CD8-positive, alpha-beta memory T cell (primary cell): ENCODE measurements at regions not wholly inside any gene's neighbourhood (a gene's known extent, or its start where the extent isn't known, plus 50 kb on each side); places are given as distances from the start of the nearest gene placed in this dataset.

Experiments
- CTCF ChIA-PET: fragments of 350-600 bp; sonication (Branson Sonifier 250); formaldehyde crosslinking; loops from one replicate; lab custom pipeline; 2021; ENCODE audit warnings: antibody characterized with exemption; lab: Charles Lee
- POLR2A ChIA-PET: fragments of 350-600 bp; sonication (Branson Sonifier 250); formaldehyde crosslinking; loops from one replicate; lab custom pipeline; 2021; ENCODE audit warnings: antibody characterized with exemption; lab: Charles Lee
- DNase-seq, 5 donors: peaks; one replicate each; pipeline versions ENCODE4 v3.0.0 to v3.0.0-alpha.2; 2020 to 2022; ENCODE audit warnings: mixed read lengths in 1 of 5
- H3K27ac ChIP-seq: one replicate; pipeline ENCODE4 v1.7.0; 2013; ENCODE audit warnings: low read depth, mild to moderate bottlenecking, low read length, moderate library complexity
- H3K27me3 ChIP-seq: 2 replicates; pipeline ENCODE4 v1.7.0; 2013; ENCODE audit warnings: low read length, mild to moderate bottlenecking; ENCODE audit not compliant: insufficient read depth, poor library complexity, severe bottlenecking
- H3K36me3 ChIP-seq: 2 replicates; pipeline ENCODE4 v1.7.0; 2013; ENCODE audit warnings: mild to moderate bottlenecking, low read length, moderate library complexity; ENCODE audit not compliant: insufficient read depth
- H3K4me1 ChIP-seq: 2 replicates; pipeline ENCODE4 v1.7.0; 2013; ENCODE audit warnings: mild to moderate bottlenecking, low read length, moderate library complexity; ENCODE audit not compliant: insufficient read depth
- H3K4me3 ChIP-seq: 2 replicates; pipeline ENCODE4 v1.7.0; 2013; ENCODE audit warnings: mild to moderate bottlenecking, low read length
- H3K9me3 ChIP-seq: 2 replicates; pipeline ENCODE4 v1.7.0; 2013; ENCODE audit warnings: mild to moderate bottlenecking, low read length
- H3K27ac Mint-ChIP-seq, 8 donors: one replicate each; pipeline ENCODE4 v1.8.0; 2020 to 2021; ENCODE audit warnings: mixed read lengths in 8 of 8, mild to moderate bottlenecking in 6 of 8, inconsistent platforms in 3 of 8, moderate library complexity in 3 of 8
- H3K27me3 Mint-ChIP-seq, 2 donors: one replicate each; pipeline ENCODE4 v1.8.0; 2020 to 2021; ENCODE audit warnings: mixed read lengths in 2 of 2, mild to moderate bottlenecking in 1 of 2, moderate library complexity in 1 of 2
- H3K36me3 Mint-ChIP-seq, 3 donors: one replicate each; pipeline ENCODE4 v1.8.0; 2020 to 2021; ENCODE audit warnings: mixed read lengths in 3 of 3, inconsistent platforms in 1 of 3, mild to moderate bottlenecking in 1 of 3
- H3K4me1 Mint-ChIP-seq, 3 donors: one replicate each; pipeline ENCODE4 v1.8.0; 2020 to 2021; ENCODE audit warnings: mixed read lengths in 3 of 3, inconsistent platforms in 1 of 3, mild to moderate bottlenecking in 1 of 3
- H3K4me3 Mint-ChIP-seq, 7 donors: one replicate each; pipeline ENCODE4 v1.8.0; 2020 to 2021; ENCODE audit warnings: mixed read lengths in 7 of 7, mild to moderate bottlenecking in 6 of 7, moderate library complexity in 4 of 7, inconsistent platforms in 2 of 7
- H3K9me3 Mint-ChIP-seq, 5 donors: one replicate each; pipeline ENCODE4 v1.8.0; 2020 to 2022; ENCODE audit warnings: mixed read lengths in 5 of 5, mild to moderate bottlenecking in 3 of 5, moderate library complexity in 2 of 5, inconsistent platforms in 1 of 5

DNA sequence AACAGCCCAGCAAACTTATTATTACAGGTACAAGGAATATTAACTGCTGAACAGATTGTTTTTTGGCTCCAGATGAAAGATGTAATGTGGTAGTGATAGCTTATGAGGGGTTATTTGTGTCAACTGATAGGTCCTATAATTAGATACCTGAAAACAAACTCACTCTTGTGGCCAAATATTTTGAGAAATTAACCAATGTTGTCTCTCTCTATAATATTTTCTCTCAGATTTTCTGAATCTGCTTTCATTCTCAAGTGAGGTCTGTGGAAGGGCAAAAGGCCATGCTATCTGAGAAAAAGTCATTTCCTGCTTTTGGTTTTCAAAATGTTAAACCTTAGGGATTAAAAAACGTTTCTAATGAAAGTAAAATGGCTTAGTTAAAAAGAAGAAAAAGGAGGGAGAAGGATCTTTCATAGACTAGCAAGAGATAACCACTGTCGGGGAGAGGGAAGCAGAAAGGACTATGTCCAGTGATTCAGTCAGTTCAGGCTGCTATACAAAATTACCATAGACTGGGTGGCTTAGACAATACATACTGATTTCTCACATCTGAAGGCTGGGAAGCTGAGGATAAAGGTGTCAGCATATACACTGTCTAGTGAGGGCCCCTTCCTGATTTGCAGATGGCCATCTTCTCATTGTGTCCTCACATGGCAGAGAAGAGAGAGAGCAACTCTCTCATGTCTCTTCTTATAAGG lies 277.5 kb upstream of the P2RY1 start:
- POLR2A ChIA-PET: no interaction called here
- CTCF ChIA-PET: no interaction called here
- no peaks in the 10 kb centered on the region for H3K4me1 Mint-ChIP-seq

DNA sequence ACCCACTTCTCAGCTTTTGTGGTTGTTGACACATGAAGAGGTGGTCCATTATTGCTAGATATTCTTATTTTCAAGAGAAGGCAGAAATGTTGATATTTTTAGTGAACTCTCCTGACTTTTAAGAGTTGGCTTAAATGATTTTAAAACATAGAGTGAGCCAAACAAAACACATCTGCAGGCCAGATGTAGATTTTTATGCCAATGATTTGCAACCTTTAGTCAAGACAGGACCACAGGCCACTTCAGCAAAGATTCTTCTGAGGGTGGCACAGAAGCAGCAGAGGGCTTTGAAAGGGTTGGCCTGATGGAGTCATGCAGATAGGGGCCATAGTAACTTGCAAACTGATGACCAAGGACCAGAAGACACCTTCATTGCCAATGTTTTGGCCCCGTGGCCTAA lies 276.5 kb upstream of the P2RY1 start:
- Histone ChIP-seq H3K9me3 (no peaks in the 10 kb centered on the region), H3K27ac (no peak overlapping the region), H3K4me3 (no peak overlapping the region), H3K27me3 (no peaks in the 10 kb centered on the region), H3K36me3 (no peaks in the 10 kb centered on the region), H3K4me1 (no peaks in the 10 kb centered on the region)
- POLR2A ChIA-PET: no interaction called here
- no peak for DNase-seq
- Mint-ChIP-seq H3K36me3 (no peaks in the 10 kb centered on the region), H3K9me3 (no peaks in the 10 kb centered on the region), H3K4me3 (no peak overlapping the region), H3K27ac (no peak overlapping the region), H3K27me3 (peaks cover 1 to 12% of the 10 kb centered on the region in 2 donors), H3K4me1 (no peaks in the 10 kb centered on the region)
- CTCF ChIA-PET: no interaction called here

More for the DNA sequence above, 277.5 kb upstream of the P2RY1 start:
- no peak overlapping the region for H3K27ac ChIP-seq
- H3K27me3 ChIP-seq: no peaks in the 10 kb centered on the region
- no peaks in the 10 kb centered on the region for H3K36me3 ChIP-seq
- DNase-seq: no peak
- H3K4me3 ChIP-seq: no peak overlapping the region
- H3K27me3 Mint-ChIP-seq: peaks cover 1 to 12% of the 10 kb centered on the region in 2 donors
- H3K27ac Mint-ChIP-seq: no peak overlapping the region
- no peaks in the 10 kb centered on the region for H3K4me1 ChIP-seq
- no peaks in the 10 kb centered on the region for H3K9me3 ChIP-seq
- no peak overlapping the region for H3K4me3 Mint-ChIP-seq
- H3K9me3 Mint-ChIP-seq: no peaks in the 10 kb centered on the region
- H3K36me3 Mint-ChIP-seq: no peaks in the 10 kb centered on the region

DNA sequence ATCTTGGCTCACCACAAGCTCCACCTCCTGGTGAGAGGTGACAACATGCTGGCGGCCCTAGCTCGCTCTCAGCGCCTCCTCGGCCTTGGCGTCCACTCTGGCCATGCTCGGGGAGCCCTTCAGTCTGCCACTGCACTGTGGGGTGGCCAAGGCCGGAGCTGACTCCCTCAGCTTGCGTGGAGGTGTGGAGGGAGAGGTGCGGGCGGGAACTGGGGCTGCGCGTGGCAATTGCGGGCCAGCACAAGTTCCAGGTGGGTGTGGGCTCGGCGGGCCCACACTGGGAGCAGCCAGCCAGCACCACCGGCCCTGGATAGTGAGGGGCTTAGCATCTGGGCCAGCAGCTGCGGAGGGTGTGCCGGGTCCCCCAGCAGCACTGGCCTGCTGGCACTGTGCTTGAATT lies 275.7 kb upstream of the P2RY1 start:
- no peaks in the 10 kb centered on the region for H3K4me1 Mint-ChIP-seq
- POLR2A ChIA-PET: no interaction called here
- H3K27me3 Mint-ChIP-seq: peaks cover 1 to 8% of the 10 kb centered on the region in 2 donors
- H3K9me3 Mint-ChIP-seq: no peaks in the 10 kb centered on the region
- no peaks in the 10 kb centered on the region for H3K36me3 ChIP-seq
- CTCF ChIA-PET: no interaction called here
- H3K27ac ChIP-seq: no peak overlapping the region
- no peak overlapping the region for H3K4me3 ChIP-seq
- H3K9me3 ChIP-seq: no peaks in the 10 kb centered on the region
- H3K27me3 ChIP-seq: no peaks in the 10 kb centered on the region
- H3K4me1 ChIP-seq: no peaks in the 10 kb centered on the region
- H3K36me3 Mint-ChIP-seq: no peaks in the 10 kb centered on the region
- H3K27ac Mint-ChIP-seq: no peak overlapping the region
- no peak for DNase-seq
- no peak overlapping the region for H3K4me3 Mint-ChIP-seq

DNA sequence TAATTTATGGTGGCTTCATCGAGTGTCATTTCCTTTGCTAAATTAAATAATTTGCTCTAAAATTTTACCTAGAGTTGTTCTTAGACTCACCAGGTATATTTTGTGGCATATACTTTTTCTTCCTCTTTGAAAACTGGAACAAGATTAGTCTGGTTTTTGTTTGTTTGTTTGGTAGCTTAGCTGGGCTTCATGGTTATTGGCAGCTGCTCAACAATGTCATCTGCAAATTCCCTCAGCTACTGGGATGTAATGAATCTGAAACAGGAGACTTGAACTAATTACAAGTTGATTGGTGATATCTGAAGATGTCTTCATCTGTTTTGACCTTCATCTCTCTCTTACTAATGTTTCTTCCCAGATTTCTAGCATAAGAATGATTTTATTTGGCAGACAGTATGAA lies 270.5 kb upstream of the P2RY1 start:
- Mint-ChIP-seq H3K4me1 (no peaks in the 10 kb centered on the region), H3K36me3 (no peaks in the 10 kb centered on the region), H3K9me3 (no peaks in the 10 kb centered on the region), H3K27me3 (peaks cover 7 to 8% of the 10 kb centered on the region in 2 donors), H3K27ac (no peak overlapping the region), H3K4me3 (no peak overlapping the region)
- H3K4me3 ChIP-seq: no peak overlapping the region
- no peak for DNase-seq
- no peak overlapping the region for H3K27ac ChIP-seq
- CTCF ChIA-PET: no interaction called here
- H3K36me3 ChIP-seq: no peaks in the 10 kb centered on the region
- H3K4me1 ChIP-seq: no peaks in the 10 kb centered on the region
- no peaks in the 10 kb centered on the region for H3K27me3 ChIP-seq
- POLR2A ChIA-PET: no interaction called here
- H3K9me3 ChIP-seq: no peaks in the 10 kb centered on the region

DNA sequence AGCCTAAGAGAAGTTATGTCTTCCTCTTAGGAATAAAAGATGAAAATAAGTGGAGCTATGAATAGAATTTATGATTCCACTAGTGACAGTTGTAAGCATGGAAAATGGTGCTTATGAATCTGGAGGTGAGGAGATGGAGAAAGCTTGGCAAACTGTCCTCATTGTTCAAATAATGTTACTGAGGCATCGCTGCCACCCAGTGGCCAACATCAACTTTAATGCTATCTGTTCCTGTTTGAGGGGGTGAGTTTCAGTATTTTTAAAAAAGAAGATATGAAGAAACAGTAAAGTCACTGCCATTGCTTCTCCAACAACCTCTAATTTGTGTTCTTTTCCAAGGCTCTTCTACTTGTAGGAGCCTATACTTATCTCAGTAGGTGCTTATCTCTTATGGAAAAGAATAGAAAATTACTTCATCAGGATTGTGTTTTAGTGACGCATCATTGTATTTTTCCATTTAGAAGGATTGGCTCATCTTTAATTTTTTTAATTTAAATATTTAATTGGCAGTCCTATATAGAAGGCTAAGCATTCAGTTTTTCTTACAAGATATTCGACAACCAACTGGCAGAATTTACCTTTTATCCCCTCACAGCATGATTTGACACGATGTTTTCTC lies 260.4 kb upstream of the P2RY1 start:
- no peak overlapping the region for H3K27ac Mint-ChIP-seq
- H3K4me1 Mint-ChIP-seq: no peaks in the 10 kb centered on the region
- H3K4me3 Mint-ChIP-seq: no peak overlapping the region
- no peaks in the 10 kb centered on the region for H3K9me3 Mint-ChIP-seq
- H3K36me3 ChIP-seq: no peaks in the 10 kb centered on the region
- no peak overlapping the region for H3K27ac ChIP-seq
- no peaks in the 10 kb centered on the region for H3K36me3 Mint-ChIP-seq
- CTCF ChIA-PET: no interaction called here
- H3K4me3 ChIP-seq: no peak overlapping the region
- H3K27me3 ChIP-seq: no peaks in the 10 kb centered on the region
- H3K4me1 ChIP-seq: no peaks in the 10 kb centered on the region
- DNase-seq: no peak
- peaks cover 6 to 33% of the 10 kb centered on the region in 2 donors for H3K27me3 Mint-ChIP-seq
- POLR2A ChIA-PET: no interaction called here
- H3K9me3 ChIP-seq: no peaks in the 10 kb centered on the region

DNA sequence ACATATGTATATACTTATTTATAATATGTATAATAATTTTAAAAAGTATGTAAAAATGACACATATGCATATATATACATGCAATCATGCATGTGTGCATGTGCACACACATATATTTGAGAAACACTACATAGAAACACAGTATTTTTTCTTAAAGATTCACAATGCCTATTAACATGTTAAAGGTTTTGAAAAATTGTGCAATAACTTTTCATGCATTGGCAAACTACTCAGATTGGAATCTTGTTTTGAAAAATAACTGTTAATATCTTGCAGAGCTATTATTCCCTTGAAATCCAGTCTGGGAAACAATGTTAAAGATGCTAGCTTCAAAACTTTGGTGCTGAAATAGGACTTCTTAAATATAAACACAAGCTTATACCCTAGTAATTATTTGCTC lies 256.2 kb upstream of the P2RY1 start:
- no peaks in the 10 kb centered on the region for H3K27me3 ChIP-seq
- no peaks in the 10 kb centered on the region for H3K9me3 ChIP-seq
- Mint-ChIP-seq H3K4me3 (no peak overlapping the region), H3K27me3 (peaks cover 4 to 43% of the 10 kb centered on the region in 2 donors), H3K36me3 (no peaks in the 10 kb centered on the region), H3K4me1 (no peaks in the 10 kb centered on the region), H3K27ac (no peak overlapping the region), H3K9me3 (no peaks in the 10 kb centered on the region)
- no peaks in the 10 kb centered on the region for H3K4me1 ChIP-seq
- no peaks in the 10 kb centered on the region for H3K36me3 ChIP-seq
- no peak overlapping the region for H3K27ac ChIP-seq
- no peak for DNase-seq
- CTCF ChIA-PET: no interaction called here
- no peak overlapping the region for H3K4me3 ChIP-seq
- POLR2A ChIA-PET: no interaction called here

DNA sequence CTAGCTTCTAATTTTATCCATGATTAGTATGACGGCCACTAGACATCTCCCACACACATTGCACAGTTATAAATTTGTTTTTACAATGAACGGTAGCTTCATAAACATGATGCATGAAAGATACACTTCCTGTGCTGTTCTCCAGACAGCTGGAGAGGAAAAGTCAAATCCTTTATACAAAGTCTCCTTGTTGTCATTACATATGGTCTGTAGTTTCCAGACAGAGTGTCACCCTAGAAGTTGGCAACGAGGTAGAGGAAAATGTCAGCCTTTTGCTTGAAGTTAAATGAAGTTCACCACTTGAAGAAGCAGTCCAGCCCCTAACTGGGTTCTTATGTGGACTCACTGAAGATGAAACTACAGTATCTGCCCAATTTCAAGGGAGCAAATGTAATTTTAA lies 253.0 kb upstream of the P2RY1 start:
- H3K27ac ChIP-seq: no peak overlapping the region
- H3K4me1 Mint-ChIP-seq: no peaks in the 10 kb centered on the region
- H3K9me3 ChIP-seq: no peaks in the 10 kb centered on the region
- H3K4me3 ChIP-seq: no peak overlapping the region
- no peak overlapping the region for H3K27ac Mint-ChIP-seq
- H3K27me3 Mint-ChIP-seq: peaks cover 4 to 41% of the 10 kb centered on the region in 2 donors
- H3K36me3 ChIP-seq: no peaks in the 10 kb centered on the region
- DNase-seq: no peak
- no peak overlapping the region for H3K4me3 Mint-ChIP-seq
- H3K4me1 ChIP-seq: no peaks in the 10 kb centered on the region
- ChIA-PET CTCF (no interaction called here), POLR2A (no interaction called here)
- H3K9me3 Mint-ChIP-seq: no peaks in the 10 kb centered on the region
- no peaks in the 10 kb centered on the region for H3K36me3 Mint-ChIP-seq
- no peaks in the 10 kb centered on the region for H3K27me3 ChIP-seq

DNA sequence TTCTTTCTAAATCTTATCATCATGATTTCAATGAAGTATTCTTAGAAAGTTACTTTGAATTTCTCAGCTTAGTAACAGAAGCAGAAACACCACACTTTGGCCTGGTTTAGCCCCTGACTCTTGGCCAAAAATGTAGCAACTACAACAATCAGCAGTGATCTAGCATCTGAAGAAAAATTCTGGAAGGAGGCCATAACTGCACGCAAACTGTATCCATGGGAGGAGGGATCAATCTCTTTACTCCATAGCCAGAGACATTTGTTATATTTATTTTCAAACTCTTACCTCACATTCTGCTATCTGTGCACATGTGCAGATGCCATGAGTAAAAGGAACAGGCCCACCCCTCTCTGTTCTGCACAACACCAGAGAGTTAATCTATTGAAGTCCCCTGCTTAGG lies 251.0 kb upstream of the P2RY1 start:
- H3K9me3 ChIP-seq: no peaks in the 10 kb centered on the region
- no peaks in the 10 kb centered on the region for H3K27me3 ChIP-seq
- Mint-ChIP-seq H3K4me3 (no peak overlapping the region), H3K36me3 (no peaks in the 10 kb centered on the region), H3K4me1 (no peaks in the 10 kb centered on the region), H3K9me3 (no peaks in the 10 kb centered on the region), H3K27ac (no peak overlapping the region), H3K27me3 (peaks cover 8 to 43% of the 10 kb centered on the region in 2 donors)
- ChIA-PET CTCF (no interaction called here), POLR2A (interaction anchor here (1.4 kb wide), 1 partner anchor 12 kb away, joined by 3 read pairs; no protein-coding TSS in a partner anchor)
- no peak overlapping the region for H3K4me3 ChIP-seq
- H3K27ac ChIP-seq: no peak overlapping the region
- DNase-seq: no peak
- no peaks in the 10 kb centered on the region for H3K4me1 ChIP-seq
- H3K36me3 ChIP-seq: no peaks in the 10 kb centered on the region
